ENCODE measurements at regions not wholly inside any gene's neighbourhood (a gene's known extent, or its start where the extent isn't known, plus 50 kb on each side); places are given as distances from the start of the nearest gene placed in this dataset.

- no peak for TF ChIP-seq ZSCAN23 (tag by site-specific recombination; IDR thresholded peaks at IDR 0.05)
- TF ChIP-seq KLF7 (tag by site-specific recombination; IDR thresholded peaks at IDR 0.05; ENCODE audit: borderline replicate concordance), result no peak
- TF ChIP-seq ZNF416 (tag by site-specific recombination; IDR thresholded peaks at IDR 0.05), result no peak
- TF ChIP-seq ZNF184 (tag by site-specific recombination; IDR thresholded peaks at IDR 0.05), result no peak
- TF ChIP-seq ZNF302 (tag by site-specific recombination; IDR thresholded peaks at IDR 0.05; ENCODE audit: low read depth), result no peak
- TF ChIP-seq CTCF (tag by site-specific recombination; IDR thresholded peaks at IDR 0.05), result no peak
- no peak for TF ChIP-seq ZNF354C (tag by site-specific recombination; IDR thresholded peaks at IDR 0.05; ENCODE audit: borderline replicate concordance, low read depth)
- no peak for TF ChIP-seq ZBTB48 (tag by site-specific recombination; IDR thresholded peaks at IDR 0.05)
- TF ChIP-seq FEZF1 (tag by site-specific recombination; IDR thresholded peaks at IDR 0.05), result no peak
- TF ChIP-seq KLF1 (tag by site-specific recombination; IDR thresholded peaks at IDR 0.05), result no peak
- no peak for TF ChIP-seq ZNF777 (tag by site-specific recombination; IDR thresholded peaks at IDR 0.05; ENCODE audit: borderline replicate concordance)
- TF ChIP-seq ZNF513 (tag by site-specific recombination; IDR thresholded peaks at IDR 0.05), result no peak
- TF ChIP-seq ZNF155 (tag by site-specific recombination; IDR thresholded peaks at IDR 0.05), result no peak
- Histone ChIP-seq H3K36me3 (ENCODE audit: control insufficient read depth in 2 of 2, insufficient read depth in 1 of 2, low read length in 2 of 2) (no peaks in the 10 kb centered on the region), H3K9me3 (ENCODE audit: control insufficient read depth, insufficient read depth, low read depth, low read length) (no peaks in the 10 kb centered on the region), H3K4me3 (ENCODE audit: low read depth, low read length) (no peak overlapping the region), H3K27ac (ENCODE audit: extremely low read depth, low read depth, low read length) (no peak overlapping the region), H3K4me1 (ENCODE audit: control insufficient read depth, insufficient read depth, low read length) (no peaks in the 10 kb centered on the region)
- CTCF ChIA-PET, result no interaction called here
- POLR2A ChIA-PET, result no interaction called here
Observed at GRCh38 chr3:22399566-22399965, 648.6 kb upstream of the ZNF385D start.

- Histone ChIP-seq H3K4me3 (ENCODE audit: low read depth, low read length) (no peak overlapping the region), H3K36me3 (ENCODE audit: control insufficient read depth in 2 of 2, insufficient read depth in 1 of 2, low read length in 2 of 2) (no peaks in the 10 kb centered on the region), H3K27ac (ENCODE audit: extremely low read depth, low read depth, low read length) (no peak overlapping the region), H3K4me1 (ENCODE audit: control insufficient read depth, insufficient read depth, low read length) (no peaks in the 10 kb centered on the region), H3K9me3 (ENCODE audit: control insufficient read depth, insufficient read depth, low read depth, low read length) (no peaks in the 10 kb centered on the region)
- CTCF ChIA-PET, result no interaction called here
- POLR2A ChIA-PET, result no interaction called here
- TF ChIP-seq ZNF223 (tag by site-specific recombination; IDR thresholded peaks at IDR 0.05) (no peak), ATF2 (tag by site-specific recombination; IDR thresholded peaks at IDR 0.05; ENCODE audit: low read depth) (no peak), KLF8 (tag by site-specific recombination; IDR thresholded peaks at IDR 0.05) (no peak), ZNF555 (tag by site-specific recombination; conservative IDR thresholded peaks at IDR 0.05) (no peak), SALL2 (tag by site-specific recombination; IDR thresholded peaks at IDR 0.05; ENCODE audit: borderline replicate concordance) (no peak), ZBTB17 (tag by site-specific recombination; IDR thresholded peaks at IDR 0.05) (no peak), GLI4 (tag by site-specific recombination; IDR thresholded peaks at IDR 0.05) (no peak), ZNF138 (tag by site-specific recombination; IDR thresholded peaks at IDR 0.05; ENCODE audit: borderline replicate concordance) (no peak), ZNF341 (tag by site-specific recombination; IDR thresholded peaks at IDR 0.05; ENCODE audit: low read depth) (no peak), HIC1 (tag by site-specific recombination; IDR thresholded peaks at IDR 0.05) (no peak), GFI1B (tag by site-specific recombination; IDR thresholded peaks at IDR 0.05) (no peak), ZBTB48 (tag by site-specific recombination; IDR thresholded peaks at IDR 0.05) (no peak), ZNF513 (tag by site-specific recombination; IDR thresholded peaks at IDR 0.05) (no peak), YY1 (tag by site-specific recombination; IDR thresholded peaks at IDR 0.05) (no peak)
Observed at GRCh38 chr3:22401499-22401898, 650.5 kb upstream of the ZNF385D start.

Measured in HEK293 (cell line).